KMS-11 (cell line): ENCODE measurements at regions not wholly inside any gene's neighbourhood (a gene's known extent, or its start where the extent isn't known, plus 50 kb on each side); places are given as distances from the start of the nearest gene placed in this dataset.

Source experiments
- H2AFZ ChIP-seq: fragments of 200-600 bp; sonication (generic); 2 replicates; pipeline ENCODE4 v1.6.1; 2016; ENCODE audit warnings: antibody characterized with exemption, mixed run types, low read depth
- H3K27ac ChIP-seq: fragments of 200-600 bp; sonication (generic); 2 replicates; pipeline ENCODE4 v1.6.1; 2016; ENCODE audit warnings: mild to moderate bottlenecking, mixed run types
- H3K27me3 ChIP-seq: fragments of 200-600 bp; sonication (generic); 2 replicates; pipeline ENCODE4 v1.6.1; 2017; ENCODE audit warnings: mild to moderate bottlenecking, low read depth, mixed run types, moderate library complexity; ENCODE audit not compliant: insufficient read depth
- H3K36me3 ChIP-seq: fragments of 200-600 bp; sonication (generic); 2 replicates; pipeline ENCODE4 v1.6.1; 2017; ENCODE audit warnings: mild to moderate bottlenecking, mixed run types; ENCODE audit not compliant: insufficient read depth
- H3K4me1 ChIP-seq: fragments of 200-600 bp; sonication (generic); 2 replicates; pipeline ENCODE4 v1.6.1; 2016; ENCODE audit warnings: mild to moderate bottlenecking, low read depth, mixed run types; ENCODE audit not compliant: poor library complexity, severe bottlenecking
- H3K4me2 ChIP-seq: fragments of 200-600 bp; sonication (generic); 2 replicates; pipeline ENCODE4 v1.7.0; 2016; ENCODE audit warnings: mild to moderate bottlenecking, mixed run types
- H3K4me3 ChIP-seq: fragments of 200-600 bp; sonication (generic); IDR thresholded peaks from 2 replicates; pipeline ENCODE4 v1.6.1; 2017; ENCODE audit warnings: low read depth, low read length, mixed read lengths; ENCODE audit not compliant: insufficient read depth
- H3K79me2 ChIP-seq: fragments of 200-600 bp; sonication (generic); 2 replicates; pipeline ENCODE4 v1.6.1; 2016; ENCODE audit warnings: low read depth, mixed run types; ENCODE audit not compliant: insufficient read depth
- H3K9ac ChIP-seq: fragments of 200-600 bp; sonication (generic); 2 replicates; pipeline ENCODE4 v1.6.1; 2016; ENCODE audit warnings: mild to moderate bottlenecking, mixed run types
- H4K20me1 ChIP-seq: fragments of 200-600 bp; sonication (generic); 2 replicates; pipeline ENCODE4 v1.6.1; 2016; ENCODE audit warnings: mild to moderate bottlenecking, mixed run types; ENCODE audit not compliant: insufficient read depth
- CTCF ChIP-seq: fragments of 200-600 bp; sonication (generic); conservative IDR thresholded peaks from 2 replicates; pipeline ENCODE4 v1.6.1; 2017; ENCODE audit warnings: low read depth, mild to moderate bottlenecking, antibody characterized with exemption, low read length, moderate library complexity, mixed read lengths

- Histone ChIP-seq H3K4me3 (no peak overlapping the region), H2AFZ (no peak overlapping the region), H3K4me2 (no peak overlapping the region), H3K27ac (no peak overlapping the region), H3K36me3 (no peaks in the 10 kb centered on the region), H3K9ac (no peak overlapping the region), H3K79me2 (no peaks in the 10 kb centered on the region), H3K4me1 (no peaks in the 10 kb centered on the region), H3K27me3 (no peaks in the 10 kb centered on the region), H4K20me1 (no peaks in the 10 kb centered on the region)
- TF ChIP-seq CTCF, result peak; percentile 16; the same call in 1 of the 2 replicates
These were observed 440.5 kb upstream of the SGCG start for GRCh38 chr13:22740264-22740663.

- Histone ChIP-seq H3K36me3 (no peaks in the 10 kb centered on the region), H3K79me2 (no peaks in the 10 kb centered on the region), H3K9ac (no peak overlapping the region), H3K4me3 (no peak overlapping the region), H4K20me1 (no peaks in the 10 kb centered on the region), H2AFZ (no peak overlapping the region), H3K4me1 (no peaks in the 10 kb centered on the region), H3K4me2 (no peak overlapping the region), H3K27ac (no peak overlapping the region), H3K27me3 (no peaks in the 10 kb centered on the region)
- no peak for TF ChIP-seq CTCF
These were observed 435.9 kb upstream of the SGCG start for GRCh38 chr13:22744688-22745452.

GRCh38 chr13:22748866-22749577, 431.8 kb upstream of the SGCG start:
- no peak overlapping the region for H3K4me3 ChIP-seq
- no peaks in the 10 kb centered on the region for H3K4me1 ChIP-seq
- H3K9ac ChIP-seq, result no peak overlapping the region
- TF ChIP-seq CTCF, result no peak
- H3K36me3 ChIP-seq, result no peaks in the 10 kb centered on the region
- H3K79me2 ChIP-seq, result no peaks in the 10 kb centered on the region
- H4K20me1 ChIP-seq, result no peaks in the 10 kb centered on the region
- no peak overlapping the region for H3K4me2 ChIP-seq
- no peaks in the 10 kb centered on the region for H3K27me3 ChIP-seq
- H2AFZ ChIP-seq, result no peak overlapping the region
- H3K27ac ChIP-seq, result no peak overlapping the region

- Histone ChIP-seq H3K9ac (no peak overlapping the region), H3K27me3 (no peaks in the 10 kb centered on the region), H4K20me1 (no peaks in the 10 kb centered on the region), H3K36me3 (no peaks in the 10 kb centered on the region), H3K79me2 (no peaks in the 10 kb centered on the region), H3K27ac (no peak overlapping the region), H3K4me2 (no peak overlapping the region), H3K4me3 (no peak overlapping the region), H3K4me1 (no peaks in the 10 kb centered on the region), H2AFZ (no peak overlapping the region)
- no peak for TF ChIP-seq CTCF
These were observed 431.2 kb upstream of the SGCG start for GRCh38 chr13:22749626-22750025.
